Keratinocyte (primary cell): ENCODE measurements at regions not wholly inside any gene's neighbourhood (a gene's known extent, or its start where the extent isn't known, plus 50 kb on each side); places are given as distances from the start of the nearest gene placed in this dataset.

Experiments used
- DNase-seq: peaks from one replicate; pipeline ENCODE4 v3.0.0-alpha.2; 2011; ENCODE audit warnings: low read depth, missing footprints, low spot score
- FAIRE-seq: peaks from 2 replicates; lab custom pipeline; 2011; peaks lifted over from hg19 to GRCh38; lab: Jason Lieb, UNC
- H2AFZ ChIP-seq: 2 replicates; pipeline ENCODE4 v1.6.0; 2012; ENCODE audit warnings: low read length, control low read depth, inconsistent platforms; ENCODE audit not compliant: control insufficient read depth
- H3K27ac ChIP-seq: 2 replicates; pipeline ENCODE4 v1.5.1; 2011; ENCODE audit warnings: low read length; ENCODE audit not compliant: control insufficient read depth, insufficient read depth
- H3K27me3 ChIP-seq: 3 replicates; pipeline ENCODE4 v1.6.0; 2011; ENCODE audit warnings: low read length; ENCODE audit not compliant: control insufficient read depth, insufficient read depth; ENCODE audit errors: extremely low read depth
- H3K36me3 ChIP-seq, 2 experiments: 2 replicates in 1 of 2; 3 replicates in 1 of 2; pipeline ENCODE4 v1.5.1; 2011; ENCODE audit warnings: low read length in 2 of 2, mild to moderate bottlenecking in 1 of 2; ENCODE audit not compliant: control insufficient read depth in 2 of 2, insufficient read depth in 2 of 2; ENCODE audit errors: extremely low read depth in 1 of 2
- H3K4me1 ChIP-seq: 3 replicates; pipeline ENCODE4 v1.5.1; 2011; ENCODE audit warnings: low read length; ENCODE audit not compliant: control insufficient read depth, insufficient read depth; ENCODE audit errors: extremely low read depth
- H3K4me2 ChIP-seq: 3 replicates; pipeline ENCODE4 v1.6.0; 2011; ENCODE audit warnings: low read depth, low read length; ENCODE audit not compliant: control insufficient read depth, insufficient read depth; ENCODE audit errors: extremely low read depth
- H3K4me3 ChIP-seq, 3 experiments: fragments of 200-600 bp in 1 of 3; sonication (generic) in 1 of 3; 2 replicates in 2 of 3; 3 replicates in 1 of 3; pipeline ENCODE4 v1.5.1; 2011 to 2016; ENCODE audit warnings: low read length in 3 of 3, mild to moderate bottlenecking in 3 of 3, control low read depth in 2 of 3, inconsistent platforms in 1 of 3, low read depth in 1 of 3, mixed read lengths in 1 of 3, mixed run types in 1 of 3, moderate library complexity in 1 of 3; ENCODE audit not compliant: control insufficient read depth in 2 of 3, insufficient read depth in 2 of 3; ENCODE audit errors: extremely low read depth in 1 of 3
- H3K79me2 ChIP-seq: 2 replicates; pipeline ENCODE4 v1.6.0; 2012; ENCODE audit warnings: low read length; ENCODE audit not compliant: control insufficient read depth, insufficient read depth
- H3K9ac ChIP-seq: 3 replicates; pipeline ENCODE4 v1.6.0; 2011; ENCODE audit warnings: low read length; ENCODE audit not compliant: control insufficient read depth, insufficient read depth; ENCODE audit errors: extremely low read depth
- H3K9me1 ChIP-seq: 3 replicates; pipeline ENCODE4 v1.6.0; 2011; ENCODE audit warnings: low read length; ENCODE audit not compliant: control insufficient read depth, insufficient read depth; ENCODE audit errors: extremely low read depth
- H3K9me3 ChIP-seq: 2 replicates; pipeline ENCODE4 v1.5.1; 2012; ENCODE audit warnings: low read depth, low read length; ENCODE audit not compliant: control insufficient read depth
- H4K20me1 ChIP-seq: 3 replicates; pipeline ENCODE4 v1.6.0; 2011; ENCODE audit warnings: low read length; ENCODE audit not compliant: control insufficient read depth, insufficient read depth; ENCODE audit errors: extremely low read depth
- EZH2 ChIP-seq: IDR thresholded peaks from one replicate; pipeline ENCODE4 v1.6.1; 2012; ENCODE audit warnings: inconsistent platforms, mild to moderate bottlenecking, low read length, moderate library complexity
- dilution Hi-C: fragments of 300-500 bp; cut with MboI; formaldehyde crosslinking; loops from one replicate; pipeline ENCODE4 v1.7.0; 2020; ENCODE audit warnings: low sequenced_read_pairs; ENCODE audit not compliant: extremely low pct_ligation_motif_present
- TF ChIP-seq, protein P1 (sequence below), 3 experiments: IDR thresholded peaks in 1 of 3; conservative IDR thresholded peaks in 1 of 3; optimal IDR thresholded peaks in 1 of 3; 2 replicates in 2 of 3; 3 replicates in 1 of 3; pipeline versions ENCODE3 to v1.5.1; 2011; ENCODE audit warnings: low read length in 3 of 3, mild to moderate bottlenecking in 3 of 3, moderate library complexity in 2 of 3, control low read depth in 1 of 3, inconsistent platforms in 1 of 3; ENCODE audit not compliant: insufficient read depth in 2 of 3; ENCODE audit errors: extremely low read depth in 1 of 3

DNA sequence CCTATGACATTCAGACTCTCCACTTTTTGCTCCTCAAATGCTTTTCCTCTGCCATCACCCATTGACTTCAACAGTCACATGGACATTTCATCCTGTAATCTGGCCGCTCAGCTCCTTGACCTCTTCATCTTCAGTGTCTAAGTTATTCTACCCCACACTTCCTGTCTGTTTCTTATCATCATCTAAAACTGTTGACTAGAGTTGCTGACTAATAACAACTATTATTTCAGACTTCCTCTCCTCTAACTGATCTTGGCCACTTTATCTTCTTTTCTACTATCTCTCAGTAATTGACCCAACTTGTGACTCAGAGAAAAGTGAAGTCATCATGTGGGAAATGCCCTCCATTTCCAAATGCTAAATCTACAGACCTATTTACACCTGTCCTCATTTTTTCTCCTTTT is 254.7 kb upstream of the TRPC7 start:
- Histone ChIP-seq H3K27ac (no peak overlapping the region), H3K4me1 (no peaks in the 10 kb centered on the region)
- FAIRE-seq = no peak

GRCh38 chr5:136619556-136619955 is 254.2 kb upstream of the TRPC7 start:
- H3K4me3 ChIP-seq = no peak overlapping the region
- H2AFZ ChIP-seq = no peak overlapping the region
- no peaks in the 10 kb centered on the region for H3K36me3 ChIP-seq
- dilution Hi-C loops = no loop called here
- H4K20me1 ChIP-seq = no peaks in the 10 kb centered on the region
- FAIRE-seq (no peak), DNase-seq (no peak)
- H3K4me2 ChIP-seq = no peak overlapping the region
- no peaks in the 10 kb centered on the region for H3K4me1 ChIP-seq
- H3K9me3 ChIP-seq = no peaks in the 10 kb centered on the region
- TF ChIP-seq, protein P1, sequence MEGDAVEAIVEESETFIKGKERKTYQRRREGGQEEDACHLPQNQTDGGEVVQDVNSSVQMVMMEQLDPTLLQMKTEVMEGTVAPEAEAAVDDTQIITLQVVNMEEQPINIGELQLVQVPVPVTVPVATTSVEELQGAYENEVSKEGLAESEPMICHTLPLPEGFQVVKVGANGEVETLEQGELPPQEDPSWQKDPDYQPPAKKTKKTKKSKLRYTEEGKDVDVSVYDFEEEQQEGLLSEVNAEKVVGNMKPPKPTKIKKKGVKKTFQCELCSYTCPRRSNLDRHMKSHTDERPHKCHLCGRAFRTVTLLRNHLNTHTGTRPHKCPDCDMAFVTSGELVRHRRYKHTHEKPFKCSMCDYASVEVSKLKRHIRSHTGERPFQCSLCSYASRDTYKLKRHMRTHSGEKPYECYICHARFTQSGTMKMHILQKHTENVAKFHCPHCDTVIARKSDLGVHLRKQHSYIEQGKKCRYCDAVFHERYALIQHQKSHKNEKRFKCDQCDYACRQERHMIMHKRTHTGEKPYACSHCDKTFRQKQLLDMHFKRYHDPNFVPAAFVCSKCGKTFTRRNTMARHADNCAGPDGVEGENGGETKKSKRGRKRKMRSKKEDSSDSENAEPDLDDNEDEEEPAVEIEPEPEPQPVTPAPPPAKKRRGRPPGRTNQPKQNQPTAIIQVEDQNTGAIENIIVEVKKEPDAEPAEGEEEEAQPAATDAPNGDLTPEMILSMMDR (optimal IDR thresholded peaks at IDR 0.05 in 1 of 3, IDR thresholded peaks at IDR 0.05 in 1 of 3, conservative IDR thresholded peaks at IDR 0.05 in 1 of 3; ENCODE audit: extremely low read depth in 1 of 3, insufficient read depth in 2 of 3, low read length in 3 of 3) = no peak
- no peak for TF ChIP-seq EZH2
- no peaks in the 10 kb centered on the region for H3K79me2 ChIP-seq
- H3K27ac ChIP-seq = no peak overlapping the region
- no peaks in the 10 kb centered on the region for H3K9me1 ChIP-seq
- no peaks in the 10 kb centered on the region for H3K27me3 ChIP-seq
- no peak overlapping the region for H3K9ac ChIP-seq

More for the DNA sequence above, 254.7 kb upstream of the TRPC7 start:
- H3K36me3 ChIP-seq = no peaks in the 10 kb centered on the region
- no peaks in the 10 kb centered on the region for H3K79me2 ChIP-seq
- no peak overlapping the region for H2AFZ ChIP-seq
- dilution Hi-C loops = no loop called here
- no peak for TF ChIP-seq EZH2
- no peaks in the 10 kb centered on the region for H3K9me3 ChIP-seq
- DNase-seq = no peak
- H3K4me3 ChIP-seq = no peak overlapping the region
- no peaks in the 10 kb centered on the region for H4K20me1 ChIP-seq
- H3K9me1 ChIP-seq = no peaks in the 10 kb centered on the region
- H3K9ac ChIP-seq = no peak overlapping the region
- no peaks in the 10 kb centered on the region for H3K27me3 ChIP-seq
- no peak overlapping the region for H3K4me2 ChIP-seq
